ENCODE measurements at regions not wholly inside any gene's neighbourhood (a gene's known extent, or its start where the extent isn't known, plus 50 kb on each side); places are given as distances from the start of the nearest gene placed in this dataset.

DNA sequence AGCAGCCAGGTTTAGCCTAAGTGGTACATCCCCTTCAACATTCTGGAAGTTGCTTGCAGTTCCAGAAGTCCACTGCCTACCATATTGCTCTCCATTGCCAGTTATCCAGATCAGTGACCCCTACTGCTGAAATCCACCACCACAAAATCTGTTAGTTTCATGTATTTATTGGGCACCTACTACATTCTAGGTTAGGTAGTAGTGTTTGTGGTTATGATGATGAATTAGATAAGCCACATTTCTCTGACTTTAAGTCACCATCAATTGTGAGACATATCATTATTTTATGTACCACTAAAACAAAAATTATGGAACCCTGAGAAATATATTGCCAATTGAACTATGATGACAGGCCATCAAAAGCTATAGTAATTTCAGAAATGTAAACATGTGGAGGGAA is 139.5 kb upstream of the PKDCC start:
- TF ChIP-seq, protein P1, sequence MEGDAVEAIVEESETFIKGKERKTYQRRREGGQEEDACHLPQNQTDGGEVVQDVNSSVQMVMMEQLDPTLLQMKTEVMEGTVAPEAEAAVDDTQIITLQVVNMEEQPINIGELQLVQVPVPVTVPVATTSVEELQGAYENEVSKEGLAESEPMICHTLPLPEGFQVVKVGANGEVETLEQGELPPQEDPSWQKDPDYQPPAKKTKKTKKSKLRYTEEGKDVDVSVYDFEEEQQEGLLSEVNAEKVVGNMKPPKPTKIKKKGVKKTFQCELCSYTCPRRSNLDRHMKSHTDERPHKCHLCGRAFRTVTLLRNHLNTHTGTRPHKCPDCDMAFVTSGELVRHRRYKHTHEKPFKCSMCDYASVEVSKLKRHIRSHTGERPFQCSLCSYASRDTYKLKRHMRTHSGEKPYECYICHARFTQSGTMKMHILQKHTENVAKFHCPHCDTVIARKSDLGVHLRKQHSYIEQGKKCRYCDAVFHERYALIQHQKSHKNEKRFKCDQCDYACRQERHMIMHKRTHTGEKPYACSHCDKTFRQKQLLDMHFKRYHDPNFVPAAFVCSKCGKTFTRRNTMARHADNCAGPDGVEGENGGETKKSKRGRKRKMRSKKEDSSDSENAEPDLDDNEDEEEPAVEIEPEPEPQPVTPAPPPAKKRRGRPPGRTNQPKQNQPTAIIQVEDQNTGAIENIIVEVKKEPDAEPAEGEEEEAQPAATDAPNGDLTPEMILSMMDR (IDR thresholded peaks at IDR 0.05): no peak
- TF ChIP-seq POLR2A (IDR thresholded peaks at IDR 0.05): no peak
- no peak for TF ChIP-seq EP300 (IDR thresholded peaks at IDR 0.05)
- TF ChIP-seq POLR2AphosphoS5 (IDR thresholded peaks at IDR 0.05): no peak

Measured in stomach (tissue), 4 donors.